GM23338 (cell line): ENCODE measurements at regions not wholly inside any gene's neighbourhood (a gene's known extent, or its start where the extent isn't known, plus 50 kb on each side); places are given as distances from the start of the nearest gene placed in this dataset.

Experiments
- ATAC-seq: fragments of 200-7000 bp; cut with Tn5 transposase; 3 replicates; pipeline ENCODE4 v1.9.1; 2020
- DNase-seq: peaks from one replicate; pipeline ENCODE4 v3.0.0-alpha.2; 2015; ENCODE audit warnings: low spot score
- H2AFZ ChIP-seq: fragments of 200-600 bp; sonication (generic); 2 replicates; pipeline ENCODE4 v1.8.0; 2016; ENCODE audit warnings: antibody characterized with exemption, mild to moderate bottlenecking, moderate library complexity
- H3F3A ChIP-seq: fragments of 200-600 bp; sonication (generic); replicated peaks from 2 replicates; pipeline ENCODE4 v1.8.0; 2017; ENCODE audit warnings: antibody characterized with exemption, mixed run types, low read depth
- H3K27ac ChIP-seq: fragments of 200-600 bp; sonication (generic); 2 replicates; pipeline ENCODE4 v1.6.1; 2016; ENCODE audit warnings: low read depth
- H3K27me3 ChIP-seq: fragments of 200-600 bp; sonication (generic); 2 replicates; pipeline ENCODE4 v1.8.0; 2016; ENCODE audit warnings: mild to moderate bottlenecking, mixed run types, moderate library complexity; ENCODE audit not compliant: insufficient read depth
- H3K36me3 ChIP-seq: fragments of 200-600 bp; sonication (generic); 2 replicates; pipeline ENCODE4 v1.8.0; 2016; ENCODE audit warnings: mild to moderate bottlenecking; ENCODE audit not compliant: insufficient read depth
- H3K4me1 ChIP-seq: fragments of 200-600 bp; sonication (generic); 2 replicates; pipeline ENCODE4 v1.8.0; 2016; ENCODE audit warnings: mild to moderate bottlenecking, moderate library complexity; ENCODE audit not compliant: insufficient read depth
- H3K4me2 ChIP-seq: fragments of 200-600 bp; sonication (generic); 2 replicates; pipeline ENCODE4 v1.7.1; 2017; ENCODE audit warnings: mixed run types
- H3K4me3 ChIP-seq: fragments of 200-600 bp; sonication (generic); 2 replicates; pipeline ENCODE4 v1.6.1; 2016; ENCODE audit warnings: mixed run types
- H3K79me2 ChIP-seq: fragments of 200-600 bp; sonication (generic); replicated peaks from 2 replicates; pipeline ENCODE4 v1.8.0; 2017; ENCODE audit warnings: mild to moderate bottlenecking; ENCODE audit not compliant: insufficient read depth
- H3K9me2 ChIP-seq: fragments of 200-600 bp; sonication (generic); 2 replicates; pipeline ENCODE4 v1.8.0; 2017; ENCODE audit not compliant: insufficient read depth
- H4K20me1 ChIP-seq: fragments of 200-600 bp; sonication (generic); replicated peaks from 2 replicates; pipeline ENCODE4 v1.8.0; 2017; ENCODE audit warnings: mild to moderate bottlenecking; ENCODE audit not compliant: insufficient read depth
- H3K27ac Mint-ChIP-seq: 2 replicates; pipeline ENCODE4 v1.8.0; 2020; ENCODE audit warnings: inconsistent platforms, mild to moderate bottlenecking, moderate library complexity, mixed read lengths
- H3K27me3 Mint-ChIP-seq: 3 replicates; pipeline ENCODE4 v1.8.0; 2022; ENCODE audit warnings: low read depth, mild to moderate bottlenecking, moderate library complexity, mixed read lengths, inconsistent platforms; ENCODE audit not compliant: insufficient read depth, poor library complexity
- H3K36me3 Mint-ChIP-seq: 3 replicates; pipeline ENCODE4 v1.8.0; 2021; ENCODE audit warnings: low read depth, mild to moderate bottlenecking, inconsistent platforms, moderate library complexity, mixed read lengths
- H3K4me1 Mint-ChIP-seq: 3 replicates; pipeline ENCODE4 v1.8.0; 2020; ENCODE audit warnings: mild to moderate bottlenecking, inconsistent platforms, mixed read lengths
- H3K4me3 Mint-ChIP-seq: 3 replicates; pipeline ENCODE4 v1.8.0; 2021; ENCODE audit warnings: moderate library complexity, mild to moderate bottlenecking, inconsistent platforms, mixed read lengths
- H3K9me3 Mint-ChIP-seq: 3 replicates; pipeline ENCODE4 v1.8.0; 2020; ENCODE audit warnings: moderate library complexity, mild to moderate bottlenecking, inconsistent platforms, mixed read lengths
- CREB1 ChIP-seq: fragments of 250-450 bp; sonication (Bioruptor Pico); IDR thresholded peaks from 2 replicates; pipeline ENCODE4 v1.5.0; 2020; ENCODE audit warnings: low read depth, mild to moderate bottlenecking, moderate library complexity
- CTCF ChIP-seq, 2 experiments: fragments of 200-600 bp in 1 of 2; sonication (generic) in 1 of 2; conservative IDR thresholded peaks; 2 replicates each; pipeline versions ENCODE4 v1.5.1 to v1.6.1; 2016 to 2017; ENCODE audit warnings: antibody characterized with exemption in 2 of 2, low read depth in 2 of 2, mild to moderate bottlenecking in 2 of 2, moderate library complexity in 1 of 2
- ETS1 ChIP-seq: IDR thresholded peaks from 2 replicates; pipeline ENCODE4 v1.6.1; 2016; ENCODE audit warnings: antibody characterized with exemption
- EZH2phosphoT487 ChIP-seq: fragments of 200-600 bp; sonication (generic); IDR thresholded peaks from one replicate; pipeline ENCODE4 v1.8.1; 2018; ENCODE audit warnings: antibody characterized with exemption; ENCODE audit not compliant: unreplicated experiment
- JUNB ChIP-seq: IDR thresholded peaks from one replicate; pipeline ENCODE4 v1.6.1; 2016; ENCODE audit warnings: antibody characterized with exemption; ENCODE audit not compliant: unreplicated experiment
- NANOG ChIP-seq: IDR thresholded peaks from 2 replicates; pipeline ENCODE4 v1.6.1; 2016; ENCODE audit warnings: antibody characterized with exemption, borderline replicate concordance
- POLR2AphosphoS5 ChIP-seq: IDR thresholded peaks from 2 replicates; pipeline ENCODE4 v1.6.1; 2016; ENCODE audit warnings: antibody characterized with exemption, low read depth
- REST ChIP-seq: IDR thresholded peaks from one replicate; pipeline ENCODE4 v1.6.1; 2018; ENCODE audit warnings: antibody characterized with exemption; ENCODE audit not compliant: unreplicated experiment
- STAT1 ChIP-seq: IDR thresholded peaks from one replicate; pipeline ENCODE4 v1.6.1; 2016; ENCODE audit warnings: antibody characterized with exemption; ENCODE audit not compliant: unreplicated experiment
- ZNF114 ChIP-seq: fragments of 250-450 bp; sonication (Bioruptor Pico); IDR thresholded peaks from 2 replicates; pipeline ENCODE4 v1.5.0; 2020; ENCODE audit warnings: mild to moderate bottlenecking, moderate library complexity
- ZNF331 ChIP-seq: fragments of 250-450 bp; sonication (Bioruptor Pico); IDR thresholded peaks from 2 replicates; pipeline ENCODE4 v1.5.0; 2020; ENCODE audit warnings: low read depth, mild to moderate bottlenecking, moderate library complexity
- ZNF462 ChIP-seq: fragments of 250-450 bp; sonication (Bioruptor Pico); IDR thresholded peaks from 2 replicates; pipeline ENCODE4 v1.5.0; 2020; ENCODE audit warnings: mild to moderate bottlenecking, moderate library complexity

- Histone ChIP-seq H3F3A (no peaks in the 10 kb centered on the region), H3K36me3 (no peaks in the 10 kb centered on the region), H3K27ac (no peak overlapping the region), H3K4me1 (no peaks in the 10 kb centered on the region), H3K27me3 (no peaks in the 10 kb centered on the region), H3K4me3 (no peak overlapping the region), H3K9me2 (no peaks in the 10 kb centered on the region), H2AFZ (no peak overlapping the region), H3K4me2 (no peak overlapping the region), H3K79me2 (no peaks in the 10 kb centered on the region), H4K20me1 (no peaks in the 10 kb centered on the region)
- DNase-seq (no peak), ATAC-seq (no peak)
- Mint-ChIP-seq H3K4me3 (no peak overlapping the region), H3K27me3 (peaks cover 17% of the 10 kb centered on the region), H3K9me3 (no peaks in the 10 kb centered on the region; the same call in 2 of the 3 replicates), H3K27ac (no peak overlapping the region), H3K36me3 (no peaks in the 10 kb centered on the region), H3K4me1 (peaks cover 9% of the 10 kb centered on the region)
- TF ChIP-seq REST (no peak), ETS1 (no peak), CREB1 (CRISPR knock-in tag) (no peak), EZH2phosphoT487 (no peak), ZNF331 (CRISPR knock-in tag) (no peak), CTCF (conservative IDR thresholded peaks at IDR 0.05; ENCODE audit: low read depth in 2 of 2) (no peak), NANOG (no peak), ZNF462 (CRISPR knock-in tag) (no peak), STAT1 (no peak), JUNB (no peak), POLR2AphosphoS5 (no peak), ZNF114 (no peak)
Measured at GRCh38 chr10:78906734-78907390, 161.9 kb upstream of the ZMIZ1 start.
